Muscle of leg (tissue), 3 donors: ENCODE measurements at regions not wholly inside any gene's neighbourhood (a gene's known extent, or its start where the extent isn't known, plus 50 kb on each side); places are given as distances from the start of the nearest gene placed in this dataset.
"Not testable (repeated sequence)": the region's sequence is repeated elsewhere in the genome, so short reads cannot be mapped to it uniquely, and the experiment has no call there.

Source experiments
- DNase-seq: peaks from one replicate; pipeline ENCODE4 v3.0.0; 2013
- H3K27ac ChIP-seq: one replicate; pipeline ENCODE4 v1.5.1; 2013; ENCODE audit warnings: mild to moderate bottlenecking, low read length, control low read depth
- H3K27me3 ChIP-seq: one replicate; pipeline ENCODE4 v1.6.1; 2013; ENCODE audit warnings: low read length; ENCODE audit not compliant: control insufficient read depth, insufficient read depth
- H3K36me3 ChIP-seq: one replicate; pipeline ENCODE4 v1.6.1; 2013; ENCODE audit warnings: low read length; ENCODE audit not compliant: control insufficient read depth, insufficient read depth
- H3K4me1 ChIP-seq: one replicate; pipeline ENCODE4 v1.6.1; 2013; ENCODE audit warnings: low read length; ENCODE audit not compliant: control insufficient read depth, insufficient read depth
- H3K4me3 ChIP-seq: one replicate; pipeline ENCODE4 v1.5.1; 2013; ENCODE audit warnings: low read length, control low read depth
- H3K9me3 ChIP-seq: replicated peaks from 2 replicates; pipeline ENCODE4 v1.6.1; 2013; ENCODE audit warnings: low read depth, low read length; ENCODE audit not compliant: control insufficient read depth
- WGBS: methylation state at CpG from one replicate; pipeline ENCODE4 v1.1.5; 2013; ENCODE audit warnings: missing lambda C conversion rate; ENCODE audit not compliant: insufficient coverage; 5-methylcytosine and 5-hydroxymethylcytosine counted together

GRCh38 chr3:4232798-4233197 lies 70.4 kb upstream of the SETMAR start:
- Histone ChIP-seq H3K9me3 (peaks cover 2% of the 10 kb centered on the region), H3K4me3 (no peak overlapping the region), H3K27ac (no peak overlapping the region), H3K36me3 (no peaks in the 10 kb centered on the region), H3K27me3 (no peaks in the 10 kb centered on the region), H3K4me1 (no peaks in the 10 kb centered on the region)
- no peak for DNase-seq
- WGBS = no CpG with 5 or more reads among the region's 3 CpGs

DNA sequence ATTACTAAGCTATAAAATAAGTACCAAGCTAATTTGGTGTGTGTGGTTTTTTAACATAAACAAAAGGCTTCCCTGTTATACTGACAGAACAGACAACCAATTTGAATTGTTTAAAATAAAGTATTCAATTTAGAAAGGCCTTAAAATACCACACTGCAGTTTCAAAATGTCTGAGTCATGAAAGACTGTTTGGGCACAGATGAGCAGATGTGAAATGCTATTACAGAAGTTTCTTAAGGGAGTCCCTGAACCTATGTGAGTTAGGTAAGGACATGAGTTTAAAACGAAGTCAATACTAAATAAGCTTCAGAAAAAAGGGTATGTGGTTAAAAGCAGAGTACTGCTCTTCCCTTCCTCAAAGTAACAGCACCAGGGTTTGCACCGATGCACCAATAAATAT lies 69.7 kb upstream of the SETMAR start:
- no peak for DNase-seq
- WGBS = no CpG with 5 or more reads among the region's 2 CpGs
- Histone ChIP-seq H3K4me3 (no peak overlapping the region), H3K27ac (no peak overlapping the region), H3K36me3 (no peaks in the 10 kb centered on the region), H3K4me1 (no peaks in the 10 kb centered on the region), H3K27me3 (no peaks in the 10 kb centered on the region), H3K9me3 (peaks cover 2% of the 10 kb centered on the region)

- DNase-seq = no peak
- H3K27me3 ChIP-seq = no peaks in the 10 kb centered on the region
- no peak overlapping the region for H3K27ac ChIP-seq
- H3K9me3 ChIP-seq = peaks cover 2% of the 10 kb centered on the region
- no peak overlapping the region for H3K4me3 ChIP-seq
- no peaks in the 10 kb centered on the region for H3K36me3 ChIP-seq
- no peaks in the 10 kb centered on the region for H3K4me1 ChIP-seq
- 50% methylated on average over 1 of the region's 2 CpGs for WGBS
Observed at GRCh38 chr3:4234889-4235288, 68.3 kb upstream of the SETMAR start.

DNA sequence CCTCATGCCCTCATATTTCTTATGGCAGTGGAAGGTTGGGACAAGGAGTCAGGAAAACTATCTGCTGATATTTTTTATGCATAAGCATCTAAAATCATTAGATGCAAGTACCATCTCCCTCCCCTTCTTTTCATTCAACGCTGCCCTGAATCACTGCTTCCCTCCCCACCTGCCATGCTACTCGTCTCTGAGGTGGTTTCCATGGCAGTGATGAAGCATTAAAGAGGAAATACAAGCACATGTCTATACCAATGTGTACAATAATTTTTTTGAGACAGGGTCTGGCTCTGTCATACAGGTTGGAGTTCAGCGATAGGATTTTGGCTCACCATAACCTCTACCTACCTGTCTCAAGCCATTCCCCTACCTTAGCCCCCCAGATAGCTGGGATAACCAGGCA lies 67.5 kb upstream of the SETMAR start:
- no CpG with 5 or more reads among the region's 3 CpGs for WGBS
- Histone ChIP-seq H3K36me3 (no peaks in the 10 kb centered on the region), H3K4me3 (no peak overlapping the region), H3K4me1 (no peaks in the 10 kb centered on the region), H3K27me3 (no peaks in the 10 kb centered on the region), H3K9me3 (peaks cover 2% of the 10 kb centered on the region), H3K27ac (no peak overlapping the region)
- no peak for DNase-seq

DNA sequence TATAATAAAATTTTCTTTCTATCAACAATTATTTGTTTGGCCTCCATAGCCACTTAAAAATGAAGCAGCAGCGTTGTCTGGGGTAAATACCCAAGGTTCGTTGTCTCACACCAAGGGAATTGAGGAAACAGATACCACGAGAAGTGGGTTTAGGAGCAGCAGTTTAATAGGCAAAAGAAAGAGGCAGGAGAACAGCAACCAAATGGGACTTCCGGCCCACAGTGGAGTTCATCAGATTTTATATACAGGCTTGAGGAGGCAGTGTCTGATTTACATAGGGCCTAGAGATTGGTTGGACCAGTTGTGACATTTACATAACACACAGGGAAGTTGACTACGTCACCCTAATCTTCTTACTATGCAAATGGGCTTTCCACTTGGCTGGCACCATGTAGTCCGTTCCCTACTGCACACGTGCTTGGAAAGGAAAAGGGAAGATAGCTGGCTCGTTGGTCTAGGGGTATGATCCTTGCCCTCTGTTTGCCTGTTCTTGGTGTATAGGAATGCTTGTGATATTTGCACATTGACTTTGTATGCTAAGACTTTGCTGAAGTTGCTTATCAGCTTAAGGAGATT lies 61.5 kb upstream of the SETMAR start:
- DNase-seq = no peak
- H3K9me3 ChIP-seq = peaks cover 2% of the 10 kb centered on the region
- no peaks in the 10 kb centered on the region for H3K27me3 ChIP-seq
- no peak overlapping the region for H3K27ac ChIP-seq
- H3K4me1 ChIP-seq = no peaks in the 10 kb centered on the region
- H3K4me3 ChIP-seq = no peak overlapping the region
- WGBS = 79% methylated on average over 5 of the region's 8 CpGs
- H3K36me3 ChIP-seq = no peaks in the 10 kb centered on the region

DNA sequence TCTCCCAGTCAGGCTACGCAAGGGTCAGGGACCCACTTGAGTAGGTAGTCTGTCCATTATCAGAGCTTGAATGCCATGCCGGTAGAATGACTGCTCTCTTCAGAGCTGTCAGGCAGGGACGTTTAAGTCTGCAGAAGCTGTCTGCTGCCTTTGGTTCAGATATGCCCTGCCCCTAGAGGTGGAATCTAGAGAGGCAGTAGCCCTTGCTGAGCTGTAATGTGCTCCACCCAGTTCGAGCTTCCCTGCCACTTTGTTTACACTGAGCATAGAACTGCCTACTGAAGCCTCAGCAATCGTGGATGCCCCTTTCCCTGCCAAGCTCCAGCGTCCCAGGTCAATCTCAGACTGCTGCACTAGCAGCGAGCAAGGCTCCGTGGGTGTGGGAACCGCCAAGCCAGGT lies 57.5 kb upstream of the SETMAR start:
- no peaks in the 10 kb centered on the region for H3K27me3 ChIP-seq
- H3K9me3 ChIP-seq = no peaks in the 10 kb centered on the region
- H3K4me3 ChIP-seq = no peak overlapping the region
- WGBS = 68% methylated on average over 9 of the region's 9 CpGs
- H3K36me3 ChIP-seq = no peaks in the 10 kb centered on the region
- DNase-seq = no peak
- H3K4me1 ChIP-seq = no peaks in the 10 kb centered on the region
- no peak overlapping the region for H3K27ac ChIP-seq

DNA sequence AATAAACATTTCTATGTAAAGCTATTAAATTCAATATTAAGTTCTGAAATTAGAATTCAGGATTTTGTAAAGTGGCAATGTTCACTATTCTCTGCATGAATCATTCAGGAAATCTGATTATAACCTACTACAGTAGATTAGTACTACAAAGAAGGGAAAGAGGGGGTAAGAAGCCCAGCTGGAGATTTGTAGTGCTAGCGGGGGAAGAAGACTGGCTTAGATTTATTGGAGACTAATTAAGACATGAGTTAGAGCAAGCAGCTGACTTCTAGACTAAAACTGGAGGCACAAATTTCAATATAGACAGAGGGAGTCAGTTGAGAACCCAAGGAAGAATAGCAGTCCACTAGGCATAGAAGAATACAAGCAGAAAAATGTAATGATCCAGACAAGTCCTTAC lies 55.8 kb upstream of the SETMAR start:
- Histone ChIP-seq H3K4me3 (no peak overlapping the region), H3K9me3 (no peaks in the 10 kb centered on the region), H3K27me3 (no peaks in the 10 kb centered on the region), H3K36me3 (no peaks in the 10 kb centered on the region), H3K4me1 (no peaks in the 10 kb centered on the region), H3K27ac (no peak overlapping the region)
- no CpG with 5 or more reads among the region's 1 CpG for WGBS
- DNase-seq = no peak

GRCh38 chr3:4250064-4250463 lies 53.1 kb upstream of the SETMAR start:
- Histone ChIP-seq H3K4me3 (no peak overlapping the region), H3K4me1 (no peaks in the 10 kb centered on the region), H3K36me3 (no peaks in the 10 kb centered on the region), H3K9me3 (no peaks in the 10 kb centered on the region), H3K27ac (no peak overlapping the region), H3K27me3 (no peaks in the 10 kb centered on the region)
- DNase-seq = no peak
- 76% methylated on average over 3 of the region's 4 CpGs for WGBS

GRCh38 chr3:4251412-4251811 lies 51.8 kb upstream of the SETMAR start:
- DNase-seq = no peak

DNA sequence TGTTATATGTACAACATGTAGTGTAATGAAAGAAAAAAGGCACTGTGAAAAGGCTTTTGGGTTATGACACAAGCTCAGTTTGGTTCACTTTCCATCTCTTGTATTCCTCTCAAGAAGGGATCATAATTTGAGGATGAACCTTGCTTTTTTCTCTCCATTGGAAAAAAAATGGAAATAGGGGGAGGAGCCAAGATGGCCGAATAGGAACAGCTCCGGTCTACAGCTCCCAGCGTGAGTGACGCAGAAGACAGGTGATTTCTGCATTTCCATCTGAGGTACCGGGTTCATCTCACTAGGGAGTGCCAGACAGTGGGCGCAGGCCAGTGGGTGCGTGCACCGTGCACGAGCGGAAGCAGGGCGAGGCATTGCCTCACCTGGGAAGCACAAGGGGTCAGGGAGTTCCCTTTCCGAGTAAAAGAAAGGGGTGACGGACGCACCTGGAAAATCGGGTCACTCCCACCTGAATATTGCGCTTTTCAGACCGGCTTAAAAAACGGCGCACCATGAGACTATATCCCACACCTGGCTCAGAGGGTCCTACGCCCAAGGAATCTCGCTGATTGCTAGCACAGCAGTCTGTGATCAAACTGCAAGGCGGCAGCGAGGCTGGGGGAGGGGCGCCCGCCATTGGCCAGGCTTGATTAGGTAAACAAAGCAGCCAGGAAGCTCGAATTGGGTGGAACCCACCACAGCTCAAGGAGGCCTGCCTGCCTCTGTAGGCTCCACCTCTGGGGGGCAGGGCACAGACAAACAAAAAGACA lies 49.9 kb upstream of the SETMAR start:
- not testable (repeated sequence) for H3K4me3 ChIP-seq, H3K4me1 ChIP-seq, H3K27ac ChIP-seq, H3K36me3 ChIP-seq, H3K27me3 ChIP-seq, DNase-seq, H3K9me3 ChIP-seq
- WGBS = 96% methylated on average over 5 of the region's 26 CpGs

More at GRCh38 chr3:4251412-4251811, 51.8 kb upstream of the SETMAR start:
- H3K9me3 ChIP-seq = no peaks in the 10 kb centered on the region
- H3K4me1 ChIP-seq = no peaks in the 10 kb centered on the region
- no peak overlapping the region for H3K27ac ChIP-seq
- no peak overlapping the region for H3K4me3 ChIP-seq
- H3K27me3 ChIP-seq = no peaks in the 10 kb centered on the region
- no peaks in the 10 kb centered on the region for H3K36me3 ChIP-seq
